Subcutaneous abdominal adipose tissue (tissue), 5 donors: ENCODE measurements at regions not wholly inside any gene's neighbourhood (a gene's known extent, or its start where the extent isn't known, plus 50 kb on each side); places are given as distances from the start of the nearest gene placed in this dataset.

ENCODE experiments used
- H3K27ac ChIP-seq: one replicate; pipeline ENCODE4 v1.7.0; 2013; ENCODE audit warnings: low read depth, mild to moderate bottlenecking, inconsistent platforms, low read length, moderate library complexity
- H3K27me3 ChIP-seq, 5 donors: one replicate each; pipeline ENCODE4 v1.7.0; 2013; ENCODE audit warnings: low read length in 5 of 5, inconsistent platforms in 1 of 5; ENCODE audit not compliant: control insufficient read depth in 5 of 5, insufficient read depth in 4 of 5
- H3K36me3 ChIP-seq, 5 donors: one replicate each; pipeline ENCODE4 v1.7.0; 2013; ENCODE audit warnings: low read length in 5 of 5; ENCODE audit not compliant: control insufficient read depth in 5 of 5, insufficient read depth in 5 of 5
- H3K4me1 ChIP-seq, 5 donors: one replicate each; pipeline ENCODE4 v1.7.0; 2013; ENCODE audit warnings: low read length in 5 of 5, mild to moderate bottlenecking in 3 of 5, moderate library complexity in 1 of 5; ENCODE audit not compliant: control insufficient read depth in 5 of 5, insufficient read depth in 5 of 5
- H3K4me3 ChIP-seq, 5 donors: one replicate each; pipeline ENCODE4 v1.7.0; 2013; ENCODE audit warnings: low read length in 5 of 5, low read depth in 1 of 5
- H3K9ac ChIP-seq, 5 donors: one replicate each; pipeline ENCODE4 v1.7.0; 2013; ENCODE audit warnings: low read length in 5 of 5, mild to moderate bottlenecking in 4 of 5, moderate library complexity in 3 of 5
- H3K9me3 ChIP-seq, 5 donors: one replicate each; pipeline ENCODE4 v1.7.0; 2013; ENCODE audit warnings: low read length in 5 of 5; ENCODE audit not compliant: control insufficient read depth in 5 of 5
- donor health status: healthy.
- donor health status: healthy.
- donor health status: healthy.
- donor health status: healthy.
- donor health status: healthy.

DNA sequence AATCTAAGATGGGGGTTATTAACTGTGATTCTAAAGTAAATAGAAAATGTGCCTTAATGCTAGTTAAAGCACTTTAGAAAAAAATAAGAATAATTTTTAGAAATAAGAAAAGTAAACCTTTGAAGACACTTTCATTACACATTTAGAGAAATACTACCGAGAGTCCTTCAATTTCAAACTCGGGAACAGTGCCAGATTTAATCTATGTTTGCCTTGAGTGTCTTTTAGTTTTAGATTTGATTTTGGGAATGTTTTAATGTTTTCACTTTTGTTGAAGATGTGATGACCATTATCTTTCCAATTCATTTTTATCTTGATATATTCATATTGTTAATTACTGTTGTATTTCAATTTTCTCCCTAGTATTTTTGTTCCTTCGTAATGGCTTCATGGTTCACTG, 592.7 kb upstream of the MGMT start:
- Histone ChIP-seq H3K9ac (no peak overlapping the region), H3K4me3 (no peak overlapping the region), H3K27ac (no peak overlapping the region), H3K4me1 (peaks cover 0 to 10% (median 4%) of the 10 kb centered on the region in 5 donors), H3K9me3 (no peaks in the 10 kb centered on the region), H3K36me3 (no peaks in the 10 kb centered on the region), H3K27me3 (peaks cover 0 to 9% (median 0%) of the 10 kb centered on the region in 5 donors)

DNA sequence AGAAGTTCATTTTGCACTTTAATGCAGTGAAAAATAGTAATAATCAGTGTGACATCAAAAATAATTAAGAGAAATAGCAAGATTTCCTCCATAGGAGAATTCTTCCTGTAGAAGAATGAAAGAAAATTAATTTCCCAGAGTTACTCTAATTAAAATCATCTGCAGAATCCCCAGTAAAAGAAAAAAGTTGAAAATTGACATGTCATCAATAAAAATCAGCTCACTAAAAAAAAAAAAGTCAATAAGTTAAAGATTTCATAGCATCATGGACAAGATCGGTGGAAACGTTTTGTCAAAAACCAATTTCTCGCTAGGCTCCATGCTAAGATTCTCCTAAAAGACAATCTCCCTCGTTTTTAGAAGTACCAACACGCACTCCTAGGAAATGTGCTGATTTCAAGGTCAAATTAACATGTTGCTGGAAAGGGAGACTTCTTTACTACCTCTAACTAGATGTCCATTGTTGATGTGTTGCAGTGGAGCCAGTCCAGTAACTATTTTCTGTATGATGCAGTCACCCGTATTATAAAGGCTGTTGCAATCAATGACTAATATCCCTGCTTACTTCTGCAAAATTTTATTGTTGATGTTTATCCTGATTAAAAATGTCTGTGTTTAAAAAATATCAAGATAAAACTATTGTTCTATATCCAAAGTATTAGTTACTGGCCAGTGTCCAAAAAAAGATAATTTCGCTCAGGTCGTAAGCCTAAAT, 591.9 kb upstream of the MGMT start:
- H3K9ac ChIP-seq, result no peak overlapping the region
- H3K36me3 ChIP-seq, result no peaks in the 10 kb centered on the region
- H3K4me3 ChIP-seq, result no peak overlapping the region
- no peak overlapping the region for H3K27ac ChIP-seq
- H3K27me3 ChIP-seq, result peaks cover 0 to 13% (median 0%) of the 10 kb centered on the region in 5 donors
- H3K9me3 ChIP-seq, result no peaks in the 10 kb centered on the region
- peaks cover 0 to 10% (median 4%) of the 10 kb centered on the region in 5 donors for H3K4me1 ChIP-seq

DNA sequence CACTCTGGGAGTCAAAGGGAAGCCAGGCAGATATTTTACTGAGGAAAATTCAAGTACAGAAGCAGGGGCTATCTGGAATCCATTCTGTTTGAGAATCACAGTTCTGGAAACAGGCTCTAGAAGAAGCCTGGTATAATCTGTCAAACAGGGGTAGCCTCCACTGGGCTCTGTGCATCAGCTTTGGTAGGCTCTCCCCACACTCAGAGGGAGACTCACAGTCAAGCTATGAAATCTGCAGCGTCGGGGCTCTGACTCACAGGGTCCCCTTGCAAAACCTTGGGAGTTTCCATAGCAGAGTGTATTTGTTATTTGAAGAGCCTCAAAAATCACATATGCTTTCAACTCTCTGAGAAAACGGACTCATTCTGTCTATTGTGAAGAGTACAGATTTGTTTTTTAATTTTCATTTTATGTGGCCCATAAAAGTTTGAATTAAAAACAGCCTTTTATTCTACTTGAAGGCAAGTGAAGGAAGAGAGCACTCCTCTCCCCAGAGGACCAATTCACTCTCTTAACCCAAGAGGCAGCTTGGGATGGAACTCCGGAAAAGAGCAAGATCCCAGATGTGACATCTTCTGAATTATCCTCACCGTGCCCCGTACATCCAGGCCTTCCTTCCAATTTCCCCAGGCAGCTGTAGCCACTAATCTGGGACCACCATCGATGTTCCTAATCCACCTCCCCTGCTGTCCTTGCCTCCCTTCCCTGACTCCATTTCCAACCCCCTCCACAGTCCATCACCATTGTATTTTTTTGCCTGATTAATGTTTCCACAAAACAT, 590.9 kb upstream of the MGMT start:
- Histone ChIP-seq H3K9ac (no peak overlapping the region), H3K27ac (peak overlapping the region; percentile 34), H3K9me3 (no peaks in the 10 kb centered on the region), H3K4me3 (no peak overlapping the region), H3K4me1 (peaks cover 0 to 10% (median 4%) of the 10 kb centered on the region in 5 donors), H3K36me3 (no peaks in the 10 kb centered on the region), H3K27me3 (peaks cover 0 to 16% (median 0%) of the 10 kb centered on the region in 5 donors)

DNA sequence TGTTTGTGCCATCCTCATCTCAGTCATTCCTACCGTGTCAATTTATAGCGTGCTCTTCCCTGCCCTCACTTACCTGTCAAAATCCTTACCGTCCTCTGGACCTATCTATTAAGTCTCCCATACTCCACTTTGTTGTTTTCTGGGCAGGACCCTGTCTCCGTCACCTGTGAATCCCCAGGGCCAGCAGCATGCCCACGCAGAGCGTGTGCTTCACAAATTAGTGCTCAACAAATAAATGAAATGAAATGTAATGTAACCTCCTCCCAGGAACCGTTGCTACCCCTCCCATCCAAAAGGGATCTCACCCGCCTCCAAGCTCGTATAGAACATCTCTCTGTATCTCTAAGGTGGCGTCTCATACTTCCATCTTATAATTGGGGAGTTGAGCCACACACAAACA, 589.9 kb upstream of the MGMT start:
- no peaks in the 10 kb centered on the region for H3K36me3 ChIP-seq
- no peak overlapping the region for H3K4me3 ChIP-seq
- no peak overlapping the region for H3K27ac ChIP-seq
- no peak overlapping the region for H3K9ac ChIP-seq
- peaks cover 0 to 19% (median 0%) of the 10 kb centered on the region in 5 donors for H3K27me3 ChIP-seq
- H3K4me1 ChIP-seq, result peaks cover 0 to 10% (median 4%) of the 10 kb centered on the region in 5 donors
- no peaks in the 10 kb centered on the region for H3K9me3 ChIP-seq

DNA sequence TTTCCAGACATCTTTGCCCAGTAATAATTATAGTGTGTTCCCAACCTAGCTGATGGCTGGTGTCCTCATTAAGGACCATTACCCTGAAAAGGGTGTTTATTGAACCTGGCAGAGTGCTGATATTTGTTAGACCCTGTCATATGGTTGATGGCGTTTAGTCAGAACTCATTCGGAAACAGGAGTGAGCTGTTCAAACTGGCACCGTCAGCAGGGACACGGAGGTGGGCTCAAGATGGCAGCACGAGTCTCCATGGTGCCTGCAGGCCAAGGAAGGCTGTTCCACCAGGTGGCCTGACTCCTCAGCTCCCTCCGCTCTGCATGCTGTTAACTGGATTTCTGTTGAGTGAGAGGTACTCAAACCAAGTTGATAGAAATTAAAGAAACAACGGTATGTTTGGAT, 589.1 kb upstream of the MGMT start:
- Histone ChIP-seq H3K4me1 (peaks cover 0 to 10% (median 4%) of the 10 kb centered on the region in 5 donors), H3K27ac (no peak overlapping the region)

DNA sequence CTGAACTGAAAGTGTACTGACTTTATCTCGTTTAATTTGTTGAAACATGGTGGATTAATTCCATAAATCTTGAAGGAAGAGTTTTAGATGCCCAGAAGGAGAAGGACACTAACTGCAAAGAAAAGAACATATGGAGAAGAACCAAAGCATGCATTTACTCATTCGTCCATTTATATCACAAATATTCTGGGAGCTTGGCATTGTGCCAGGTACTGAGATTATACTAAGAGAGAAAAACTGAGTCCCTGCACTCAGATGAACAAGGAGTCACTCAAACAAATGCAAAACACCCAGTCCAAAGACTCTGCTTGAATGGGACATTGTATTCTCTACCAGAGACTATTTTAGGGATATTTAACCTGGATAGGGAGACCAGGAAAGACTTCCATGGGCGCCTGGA, 588.0 kb upstream of the MGMT start:
- H3K9me3 ChIP-seq, result no peaks in the 10 kb centered on the region
- peaks cover 0 to 19% (median 0%) of the 10 kb centered on the region in 5 donors for H3K27me3 ChIP-seq
- no peak overlapping the region for H3K4me3 ChIP-seq
- no peak overlapping the region for H3K9ac ChIP-seq
- no peaks in the 10 kb centered on the region for H3K36me3 ChIP-seq
- H3K27ac ChIP-seq, result no peak overlapping the region
- H3K4me1 ChIP-seq, result peaks cover 0 to 5% (median under 1%) of the 10 kb centered on the region in 5 donors

More for the DNA sequence above, 589.1 kb upstream of the MGMT start:
- Histone ChIP-seq H3K36me3 (no peaks in the 10 kb centered on the region), H3K9me3 (no peaks in the 10 kb centered on the region), H3K9ac (no peak overlapping the region), H3K27me3 (peaks cover 0 to 19% (median 0%) of the 10 kb centered on the region in 5 donors), H3K4me3 (no peak overlapping the region)

DNA sequence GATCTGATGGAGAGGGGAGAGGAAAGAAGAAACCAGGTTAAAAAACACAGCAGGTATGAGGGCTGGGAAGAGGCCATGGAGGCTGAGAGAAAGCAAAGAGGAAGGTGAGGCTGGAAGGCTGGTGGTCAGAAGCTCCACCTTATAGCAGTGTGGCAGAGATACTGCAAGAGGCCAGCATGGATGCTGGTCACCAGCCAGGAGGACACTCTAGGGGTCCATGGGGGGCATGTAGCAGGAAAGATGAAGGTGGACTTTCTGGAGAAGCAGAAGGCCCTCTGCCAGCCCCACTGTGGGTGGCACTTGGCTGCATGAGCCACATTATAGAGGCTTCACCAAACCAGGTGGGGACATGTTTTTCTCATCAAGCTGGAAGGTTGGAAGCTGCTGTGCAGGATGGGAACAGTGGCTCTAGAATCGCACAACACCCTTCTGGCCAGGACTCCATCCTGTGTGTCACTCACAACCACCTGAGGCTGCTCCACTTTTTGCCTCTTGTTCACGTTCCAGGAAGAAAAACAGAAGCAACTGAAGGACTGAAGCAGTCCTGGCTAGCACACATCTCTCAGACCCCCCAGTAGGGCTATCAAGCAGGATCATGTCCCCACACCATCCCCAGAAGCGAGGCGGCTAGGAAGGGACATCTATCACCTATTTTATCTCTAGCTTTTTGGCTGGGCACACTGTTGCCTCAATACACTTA, 587.5 kb upstream of the MGMT start:
- Histone ChIP-seq H3K27ac (no peak overlapping the region), H3K36me3 (no peaks in the 10 kb centered on the region), H3K4me3 (no peak overlapping the region), H3K9ac (no peak overlapping the region), H3K27me3 (peaks cover 0 to 19% (median 0%) of the 10 kb centered on the region in 5 donors), H3K4me1 (peaks cover 0 to 5% (median 0%) of the 10 kb centered on the region in 5 donors), H3K9me3 (no peaks in the 10 kb centered on the region)

DNA sequence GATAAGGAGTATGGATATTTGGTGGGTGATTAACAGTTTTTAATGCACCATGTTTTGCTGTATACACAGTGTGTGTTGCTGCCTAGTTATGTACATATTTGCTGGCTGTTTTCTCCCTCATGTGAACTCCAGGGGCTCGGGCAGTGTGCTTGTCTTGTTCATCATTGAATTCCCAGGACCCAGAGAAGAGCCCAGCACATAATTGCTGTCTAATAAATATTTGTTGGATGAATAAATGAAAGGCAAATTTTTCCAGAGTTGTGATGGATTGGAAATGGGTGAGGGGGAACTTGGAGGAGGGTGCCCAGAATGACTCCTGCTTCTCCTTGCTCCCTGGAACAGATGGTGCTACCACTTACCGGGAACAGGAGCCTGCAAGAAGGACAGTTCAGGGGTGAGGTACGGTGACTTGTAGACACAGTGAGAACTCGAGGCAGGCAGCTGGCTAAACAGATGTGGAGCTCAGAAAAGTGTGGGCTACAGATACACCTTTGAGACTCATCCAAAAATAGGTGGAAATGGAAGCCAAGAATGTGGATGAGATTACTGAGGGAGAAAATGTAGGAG, 586.8 kb upstream of the MGMT start:
- Histone ChIP-seq H3K9ac (no peak overlapping the region), H3K36me3 (no peaks in the 10 kb centered on the region), H3K9me3 (no peaks in the 10 kb centered on the region), H3K27me3 (peaks cover 0 to 19% (median 0%) of the 10 kb centered on the region in 5 donors), H3K4me1 (peaks cover 0 to 5% (median 0%) of the 10 kb centered on the region in 5 donors), H3K4me3 (no peak overlapping the region), H3K27ac (no peak overlapping the region)

DNA sequence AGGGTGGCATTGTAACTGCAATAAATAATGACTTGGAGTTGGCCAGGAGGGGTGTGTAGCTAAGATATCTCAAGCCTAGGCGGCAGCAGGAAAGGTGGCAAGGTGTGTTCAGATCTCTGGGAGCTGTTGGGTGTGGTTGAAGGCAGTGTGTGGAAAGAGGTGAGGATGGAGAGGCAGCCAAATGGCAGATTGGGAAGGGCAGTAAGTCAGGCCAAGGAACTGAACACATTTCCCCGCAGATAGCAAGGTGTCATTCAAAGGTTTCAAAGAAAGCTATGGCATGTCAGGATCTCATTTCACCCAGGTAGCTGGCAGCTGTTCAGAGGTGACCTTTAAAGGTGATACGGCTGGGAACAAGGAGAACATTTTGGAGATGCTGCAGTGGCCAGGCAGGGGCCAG, 586.0 kb upstream of the MGMT start:
- peaks cover 0 to 19% (median 0%) of the 10 kb centered on the region in 5 donors for H3K27me3 ChIP-seq
- peaks cover 0 to 4% (median 0%) of the 10 kb centered on the region in 5 donors for H3K9me3 ChIP-seq
- no peak overlapping the region for H3K4me3 ChIP-seq
- no peak overlapping the region for H3K9ac ChIP-seq
- peaks cover 0 to 5% (median 0%) of the 10 kb centered on the region in 5 donors for H3K4me1 ChIP-seq
- no peak overlapping the region for H3K27ac ChIP-seq
- no peaks in the 10 kb centered on the region for H3K36me3 ChIP-seq
